NCI-H1105 (cell line): ENCODE measurements at regions not wholly inside any gene's neighbourhood (a gene's known extent, or its start where the extent isn't known, plus 50 kb on each side); places are given as distances from the start of the nearest gene placed in this dataset.

Experiments
- DNase-seq: peaks from one replicate; lab custom pipeline; 2025; lab: John Stamatoyannopoulos, UW

DNA sequence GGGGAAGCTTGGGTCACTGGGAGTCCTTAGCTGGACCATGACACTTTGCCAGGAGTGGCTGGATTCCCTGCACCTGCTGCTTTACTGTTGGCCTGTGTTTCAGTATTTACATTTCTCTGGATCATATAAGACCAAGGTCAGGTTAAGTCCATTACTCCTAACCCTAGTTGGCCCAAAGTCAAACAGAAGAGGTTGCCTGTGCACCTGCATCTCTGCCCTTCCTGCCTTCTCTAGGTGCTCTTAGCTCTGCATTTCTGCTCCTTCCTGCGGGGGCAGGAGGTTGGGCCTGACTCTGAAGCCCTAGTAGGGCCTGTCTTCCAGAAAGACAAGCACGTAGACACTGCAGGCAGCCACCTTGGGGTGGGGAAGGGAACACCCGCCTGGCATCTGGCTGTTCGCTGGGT lies 124.3 kb downstream of the RPLP1 start:
- no peak for DNase-seq

DNA sequence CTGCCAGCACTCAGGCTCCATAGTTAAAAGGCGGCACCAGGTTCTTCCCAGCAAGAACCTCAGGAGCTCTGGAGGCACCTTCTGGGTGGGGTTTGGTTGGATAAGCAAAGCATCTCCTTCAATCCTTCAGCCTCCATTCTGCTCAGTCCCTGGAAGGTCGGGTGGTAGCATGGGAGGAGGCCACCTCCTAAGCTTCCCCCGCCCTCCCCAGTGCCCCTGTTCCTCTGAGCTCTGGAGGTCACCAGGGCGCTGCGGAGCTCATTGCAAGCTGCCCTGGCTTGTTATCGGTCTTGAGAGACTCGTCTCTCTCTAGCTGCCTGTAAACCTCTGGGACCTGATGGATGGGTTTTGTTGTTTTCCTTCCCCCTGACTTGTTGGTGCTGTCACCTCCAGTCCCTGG lies 124.8 kb downstream of the RPLP1 start:
- DNase-seq = no peak

DNA sequence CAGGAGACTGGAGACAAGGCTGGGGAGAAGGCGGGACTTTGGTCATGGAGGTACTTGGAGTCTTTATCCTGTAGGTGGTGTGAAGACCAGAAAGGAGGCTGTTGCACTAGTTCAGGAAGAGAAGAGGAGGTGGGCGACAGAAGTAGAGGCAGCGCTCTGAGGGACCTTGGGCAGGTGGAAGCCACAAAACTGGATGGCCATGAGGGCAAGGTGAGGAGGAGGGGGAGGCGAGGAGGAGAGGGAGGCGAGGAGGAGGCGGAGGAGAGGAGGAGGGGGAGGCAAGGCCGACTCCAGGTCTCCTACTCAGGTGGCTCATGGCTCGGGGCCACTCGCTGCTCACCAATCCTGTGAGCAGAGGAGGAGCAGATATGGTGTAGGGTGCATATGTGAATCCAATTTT lies 125.6 kb downstream of the RPLP1 start:
- DNase-seq = no peak

GRCh38 chr15:69578787-69579583 lies 126.4 kb downstream of the RPLP1 start:
- no peak for DNase-seq

DNA sequence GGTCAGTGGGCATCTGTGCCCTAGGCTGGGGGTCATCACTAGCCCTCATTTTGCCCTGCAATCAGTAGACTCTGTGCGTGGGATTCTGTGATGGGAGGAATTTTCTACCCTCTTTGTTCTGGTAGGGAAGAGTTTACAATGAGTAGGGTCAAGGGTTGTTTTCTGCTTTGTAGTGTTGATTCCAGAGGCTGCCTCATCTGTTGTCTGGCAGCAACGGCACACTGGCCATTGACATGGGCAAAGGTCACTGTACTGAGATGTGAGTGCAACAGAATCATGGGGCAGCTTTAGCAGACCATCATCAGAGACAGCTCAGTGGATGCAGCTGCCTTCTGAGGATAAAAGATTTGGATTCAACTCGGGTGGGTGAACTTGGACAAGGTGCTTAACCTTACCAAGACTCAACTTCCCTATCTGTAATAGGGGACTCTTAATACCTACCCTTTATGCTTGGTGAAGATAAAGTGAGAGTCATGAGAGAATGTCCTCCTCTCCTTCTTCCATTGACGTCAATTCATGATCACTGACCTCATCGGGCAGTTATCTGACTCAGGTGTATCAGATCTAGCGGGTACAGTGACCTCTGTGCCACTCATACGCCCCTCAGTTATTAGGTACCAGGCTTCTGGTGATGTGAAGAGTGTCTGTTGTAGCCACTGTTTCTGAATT lies 127.5 kb downstream of the RPLP1 start:
- no peak for DNase-seq

DNA sequence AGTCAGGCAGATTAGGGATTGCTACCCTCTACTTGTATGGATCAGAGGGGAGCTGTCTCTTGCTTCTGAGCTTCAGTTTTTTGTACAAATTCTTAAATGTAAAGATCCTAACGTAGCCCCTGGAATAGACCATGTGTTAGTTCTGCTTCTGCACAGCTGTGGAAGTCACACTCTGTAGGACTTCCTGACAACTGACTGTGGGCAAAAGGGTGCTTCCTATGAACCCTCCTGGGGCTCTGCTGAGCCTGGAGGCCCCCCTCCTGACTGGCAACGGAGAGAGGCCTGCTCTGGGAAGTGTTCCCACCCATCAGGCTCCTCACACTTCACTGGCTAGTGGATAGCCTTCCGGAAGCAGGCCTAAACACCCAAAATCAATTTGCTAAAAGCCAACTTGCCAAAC lies 131.0 kb downstream of the RPLP1 start:
- DNase-seq = no peak

- DNase-seq = no peak
Observed at GRCh38 chr15:69585937-69586336, 133.3 kb downstream of the RPLP1 start.

DNA sequence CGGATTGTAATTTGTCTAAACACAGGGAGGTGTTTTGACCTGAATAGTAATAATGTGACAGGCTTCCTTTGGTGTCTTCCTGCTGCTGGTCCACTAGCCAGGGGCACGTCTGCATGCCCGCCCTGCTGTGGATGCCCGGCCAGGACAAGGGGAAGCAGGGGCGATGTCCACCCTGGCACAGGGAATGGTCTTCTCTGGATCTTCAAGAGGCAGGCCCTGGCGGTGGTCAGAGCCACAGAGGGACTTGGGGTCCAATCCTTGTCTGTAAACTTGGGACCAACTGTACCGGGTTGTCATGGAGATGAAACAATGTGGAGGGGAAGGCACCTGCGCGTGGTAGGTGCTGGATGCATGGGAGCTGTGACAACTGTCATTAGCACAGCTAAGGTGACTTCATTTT lies 134.1 kb downstream of the RPLP1 start:
- no peak for DNase-seq

GRCh38 chr15:69587723-69588426 lies 135.3 kb downstream of the RPLP1 start:
- no peak for DNase-seq

DNA sequence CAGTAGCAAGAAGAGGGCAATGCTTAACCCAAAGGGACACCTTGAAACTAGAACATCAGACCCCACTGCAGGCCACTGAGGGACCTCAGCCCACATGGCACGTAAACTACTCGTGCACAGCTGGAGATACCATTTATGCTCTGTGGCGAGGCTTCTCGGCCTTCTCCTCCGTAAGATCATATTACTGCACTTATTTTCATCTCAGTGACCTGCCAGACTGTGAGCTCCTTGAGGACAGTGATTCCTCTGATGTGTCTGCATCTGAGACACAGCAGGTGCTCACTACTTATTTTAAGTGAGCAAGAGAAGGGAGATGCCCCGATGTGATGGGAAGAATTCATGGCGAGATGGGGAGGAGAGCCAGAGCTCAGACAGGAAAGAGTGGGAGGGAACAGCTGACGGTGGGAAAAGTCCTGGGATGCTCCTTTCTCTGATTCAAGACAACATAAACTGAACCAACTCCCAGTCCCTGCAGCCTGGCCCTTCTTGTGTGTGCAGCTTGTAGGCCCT lies 137.6 kb downstream of the RPLP1 start:
- DNase-seq = no peak

GRCh38 chr15:69590932-69591524 lies 138.4 kb downstream of the RPLP1 start:
- no peak for DNase-seq

DNA sequence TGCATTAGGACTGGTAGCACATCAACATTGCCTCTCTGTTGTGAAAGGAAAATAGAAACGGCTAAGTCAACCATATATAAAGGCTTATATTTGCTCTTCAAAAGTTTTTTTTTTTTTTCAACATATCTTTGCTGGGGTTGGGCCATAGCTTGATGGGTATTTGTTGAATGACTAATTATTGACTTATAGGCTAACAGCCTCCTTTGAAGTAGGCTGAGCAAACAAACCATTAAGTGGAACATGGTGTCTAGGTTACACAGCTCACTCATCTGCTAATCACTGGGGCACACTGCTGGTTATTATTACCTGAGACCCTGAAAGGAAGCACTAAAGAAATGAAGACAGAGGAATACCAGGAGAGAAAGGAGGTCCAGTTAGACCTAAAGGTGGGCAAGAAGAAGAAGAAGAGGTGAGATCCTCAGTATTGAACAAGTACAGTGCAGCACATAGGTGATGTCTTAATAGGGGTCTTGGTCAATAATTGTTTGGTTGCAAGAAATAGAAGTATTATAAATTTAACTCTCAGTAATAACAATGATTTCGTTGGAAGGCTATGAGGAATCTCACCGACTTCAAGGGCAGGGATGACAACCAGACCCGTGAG lies 139.4 kb downstream of the RPLP1 start:
- DNase-seq = peak; percentile 91

DNA sequence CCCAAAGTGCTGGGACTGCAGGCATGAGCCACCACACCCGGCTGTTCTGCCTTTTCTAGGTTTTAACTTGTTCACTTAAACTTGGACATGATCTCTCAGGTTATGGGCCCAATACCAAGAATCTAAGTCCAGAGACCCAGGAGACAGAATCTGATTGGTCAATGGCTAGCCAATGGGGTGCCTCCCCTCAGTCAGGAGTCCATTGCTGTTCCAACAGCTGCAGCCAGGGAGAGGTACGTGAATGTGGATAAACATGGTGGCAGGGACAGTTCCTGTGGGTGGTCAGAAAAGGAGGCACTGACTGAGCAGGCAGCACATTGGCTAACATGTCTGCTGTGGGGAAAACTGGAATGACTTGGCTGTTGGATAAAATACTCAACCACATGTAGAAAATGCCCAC lies 140.3 kb downstream of the RPLP1 start:
- DNase-seq = no peak

- DNase-seq = no peak
Observed at GRCh38 chr15:69593488-69593887, 140.9 kb downstream of the RPLP1 start.

- DNase-seq = peak; percentile 98
Observed at GRCh38 chr15:69593981-69594966, 141.7 kb downstream of the RPLP1 start.

DNA sequence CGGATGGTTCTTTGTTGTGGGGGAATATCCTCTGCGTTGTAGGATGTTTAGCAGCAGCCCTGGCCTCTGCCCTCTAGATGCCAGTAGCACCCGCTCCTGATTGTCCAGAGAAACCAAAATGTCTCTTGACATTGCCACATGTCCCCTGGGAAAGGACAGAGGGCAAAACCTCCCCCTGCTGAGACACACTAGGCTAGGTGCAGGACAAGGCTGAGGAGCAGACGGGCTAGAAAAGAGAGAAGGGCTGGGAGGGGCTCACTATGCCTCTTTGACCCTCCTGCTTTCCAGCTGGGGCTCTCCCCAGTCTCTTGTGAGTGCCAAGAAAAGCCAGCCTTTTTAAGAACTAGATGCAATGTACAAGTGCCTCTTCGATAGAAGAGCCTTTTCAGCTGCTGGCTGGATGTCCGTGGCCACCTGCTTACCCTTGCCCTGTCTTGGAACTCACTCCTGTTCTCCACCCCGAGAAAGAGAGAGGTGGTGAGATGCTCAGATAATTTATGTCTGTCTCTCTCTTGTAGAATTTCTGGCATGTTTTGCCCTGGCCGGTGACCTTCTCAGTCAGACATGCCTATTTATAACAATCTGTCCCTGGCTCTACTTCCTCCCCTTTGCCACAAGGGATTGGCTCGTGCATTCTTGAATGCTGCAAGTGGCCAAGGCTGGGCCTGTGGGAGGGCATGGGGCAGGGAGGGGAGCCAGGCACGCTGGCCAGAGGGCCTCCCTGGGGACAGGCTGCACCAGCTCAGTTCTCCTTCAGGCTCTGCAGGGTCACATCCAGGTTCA lies 142.6 kb downstream of the RPLP1 start:
- peak; percentile 27 for DNase-seq

- DNase-seq = no peak
Observed at GRCh38 chr15:69597061-69597592, 144.5 kb downstream of the RPLP1 start.

DNA sequence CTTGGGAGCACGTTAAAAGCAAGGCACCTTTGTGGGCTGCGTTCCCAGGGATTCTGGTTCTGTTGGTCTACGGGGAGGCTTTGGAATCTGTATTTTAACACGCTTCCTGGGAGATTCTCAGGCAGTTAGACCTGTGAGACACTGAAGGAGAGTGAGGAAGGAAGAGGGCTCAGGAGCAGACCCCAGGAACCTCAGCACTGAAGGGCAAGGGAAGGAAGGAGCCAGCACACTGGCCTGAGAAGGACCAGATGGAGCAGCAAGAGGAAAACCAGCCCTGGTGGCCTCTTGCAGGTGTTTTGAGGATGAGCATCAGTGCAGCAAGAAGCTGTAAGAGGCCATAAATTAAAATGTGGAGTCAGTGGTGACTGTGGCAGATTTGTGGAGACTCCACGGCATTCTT lies 146.7 kb downstream of the RPLP1 start:
- no peak for DNase-seq

DNA sequence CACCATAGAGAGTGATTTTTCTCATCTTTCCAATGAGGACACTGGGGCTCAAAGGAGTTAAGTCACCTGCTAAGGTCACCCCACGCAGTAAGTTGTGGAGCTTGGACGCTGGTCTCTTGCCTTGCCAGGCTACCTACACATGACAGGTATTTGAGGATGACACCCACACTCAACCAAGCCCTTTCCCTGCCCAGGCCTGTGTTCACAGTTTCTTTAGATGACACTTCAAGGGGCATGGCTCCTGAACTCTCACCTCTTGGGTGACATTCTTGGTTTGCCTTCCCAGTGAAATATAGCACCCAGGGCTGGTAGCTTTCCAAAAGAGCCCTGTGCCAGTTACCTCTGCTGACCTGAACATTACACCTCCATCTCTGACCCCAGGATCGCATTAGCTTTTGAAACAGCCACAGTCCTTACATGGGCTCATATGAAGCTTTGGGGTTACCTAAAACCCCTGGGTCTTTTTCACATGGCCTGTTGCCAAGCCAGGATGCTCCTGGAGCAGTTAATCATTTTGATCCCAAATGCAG lies 148.0 kb downstream of the RPLP1 start:
- no peak for DNase-seq
